Left forelimb (tissue), 1 donor: ENCODE measurements at regions not wholly inside any gene's neighbourhood (a gene's known extent, or its start where the extent isn't known, plus 50 kb on each side); places are given as distances from the start of the nearest gene placed in this dataset.

Experiments used
- DNase-seq: peaks from one replicate; pipeline ENCODE4 v3.0.0-alpha.2; 2018; ENCODE audit warnings: low spot score

DNA sequence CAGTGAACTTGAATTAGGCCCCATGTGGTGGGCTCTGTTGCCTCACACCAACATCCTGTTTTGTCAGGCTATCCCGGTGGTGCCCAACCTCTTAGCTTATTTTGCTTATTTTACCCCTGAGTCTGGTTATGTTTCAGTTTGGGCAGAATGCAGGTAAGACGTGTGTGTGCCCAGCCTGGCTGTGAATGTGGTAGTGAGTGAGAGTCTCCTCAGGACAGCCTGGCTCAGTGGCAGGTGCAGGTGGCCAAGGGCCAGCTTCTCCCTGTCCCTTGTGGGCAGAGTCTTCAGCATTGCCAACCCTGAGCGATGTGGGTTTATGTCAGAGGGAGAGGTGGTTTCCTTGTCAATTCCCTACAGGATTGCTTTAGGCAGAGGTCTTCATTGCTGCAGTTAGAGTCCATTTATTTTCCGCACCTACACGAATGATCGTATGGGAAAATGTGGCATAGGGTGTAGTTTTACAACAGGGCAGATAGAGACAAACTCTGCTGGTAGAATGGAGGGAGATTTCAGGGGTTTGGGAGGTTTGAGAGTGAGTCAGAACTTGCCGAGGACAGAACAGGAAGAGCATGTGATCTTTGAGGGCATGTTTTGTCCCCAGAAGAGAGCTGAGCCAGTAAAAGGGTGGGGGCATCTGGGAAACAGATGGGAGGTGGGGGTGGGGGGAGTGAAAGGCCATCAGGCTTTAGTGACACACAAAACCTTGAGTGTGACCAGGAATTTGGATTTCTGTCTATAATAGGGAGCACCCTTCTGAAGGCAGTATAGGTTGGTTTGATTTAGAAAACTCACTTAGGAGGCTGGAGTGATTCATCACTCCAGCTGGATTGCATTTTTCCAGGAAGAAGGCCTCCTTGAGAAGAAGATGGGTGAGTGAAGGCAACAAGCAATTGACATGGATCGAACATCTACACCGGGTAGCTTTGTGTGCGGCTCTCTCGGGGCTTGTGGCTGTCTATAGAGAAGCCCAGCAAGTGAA is 156.2 kb upstream of the CELF4 start:
- no peak for DNase-seq

DNA sequence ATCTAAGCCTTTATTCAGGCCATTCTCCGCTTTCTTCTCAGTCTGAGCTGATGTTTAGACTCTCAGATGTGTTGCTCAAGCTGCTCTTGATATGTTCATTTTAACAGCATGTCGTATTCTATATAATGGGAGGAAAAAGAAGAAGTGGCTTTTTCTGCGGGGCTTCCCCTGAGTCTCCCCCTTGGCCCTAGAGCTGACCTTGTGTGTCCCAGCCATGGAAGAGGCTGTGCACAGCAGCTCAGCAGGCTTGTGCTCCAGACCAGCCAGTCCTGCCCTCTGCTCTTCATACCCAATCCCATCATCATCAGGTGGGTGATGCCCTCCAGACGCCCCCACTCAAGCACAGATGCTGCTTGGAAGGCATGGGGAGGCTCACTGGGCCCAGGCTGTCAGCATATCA is 155.1 kb upstream of the CELF4 start:
- no peak for DNase-seq

DNA sequence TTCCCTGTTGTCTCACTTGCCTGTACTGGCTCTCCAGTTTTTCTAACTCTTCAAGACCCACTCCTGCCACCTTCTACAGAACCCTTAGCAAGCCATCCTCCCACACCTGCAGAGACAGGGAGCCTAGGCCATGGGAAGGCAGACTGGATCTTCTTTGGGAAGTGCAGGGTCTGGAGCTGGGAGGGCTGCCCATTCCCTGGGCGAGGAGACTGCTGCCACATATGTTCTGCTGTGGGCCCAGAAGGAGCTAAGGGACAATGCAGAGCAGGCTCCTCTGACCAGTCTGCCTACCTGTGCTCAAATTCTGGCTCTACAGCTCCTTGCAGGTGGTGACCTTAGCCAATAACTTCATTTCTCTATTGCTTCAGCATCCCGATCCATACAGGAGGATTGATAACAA is 152.1 kb upstream of the CELF4 start:
- no peak for DNase-seq

DNA sequence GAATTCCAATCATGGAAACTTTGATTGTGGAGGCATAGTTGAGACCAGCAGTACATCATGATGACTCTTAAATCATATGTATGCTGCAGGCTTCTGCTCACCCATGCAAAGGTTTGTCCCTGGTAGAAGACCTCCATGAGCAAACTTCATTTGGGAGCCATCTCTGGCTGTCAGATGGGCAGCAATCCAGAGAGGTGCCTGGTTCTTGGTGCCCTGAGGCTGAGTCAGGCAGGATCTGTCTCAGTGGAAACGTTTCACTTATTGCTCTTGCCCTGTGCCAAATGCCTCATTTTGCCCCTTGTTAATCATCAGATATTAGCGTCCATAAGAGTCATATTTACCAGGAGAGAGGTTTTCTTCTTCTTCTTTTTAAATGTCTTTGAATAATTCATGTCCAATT is 151.5 kb upstream of the CELF4 start:
- no peak for DNase-seq

DNA sequence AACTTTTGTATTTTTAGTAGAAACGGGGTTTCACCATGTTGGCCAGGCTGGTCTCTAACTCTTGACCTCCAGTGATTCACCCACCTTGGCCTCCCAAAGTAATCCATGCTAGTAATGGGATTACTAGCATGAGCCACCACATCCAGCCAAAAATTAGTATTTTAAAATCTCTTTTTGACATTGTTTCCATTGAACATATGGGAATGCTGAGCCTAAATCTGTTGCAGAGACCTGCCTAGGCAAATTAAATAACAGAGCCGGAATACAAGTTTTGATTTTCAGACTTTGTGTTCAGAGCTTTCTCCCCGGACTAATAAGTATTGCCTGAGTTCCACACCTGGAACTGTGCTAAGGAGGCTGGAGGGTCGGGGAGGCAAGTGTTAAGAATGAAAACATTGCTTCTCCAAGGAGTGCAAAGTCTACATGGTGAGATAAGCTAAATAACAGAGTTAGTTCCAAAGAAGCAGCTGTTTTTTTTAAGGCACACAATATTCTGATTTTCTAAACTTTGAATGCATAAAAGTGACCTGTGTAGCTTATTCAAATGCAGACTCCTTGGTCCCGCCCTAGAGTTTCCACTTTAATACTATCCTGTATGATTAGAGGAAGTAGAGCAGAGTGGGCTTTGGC is 150.6 kb upstream of the CELF4 start:
- DNase-seq, result no peak

DNA sequence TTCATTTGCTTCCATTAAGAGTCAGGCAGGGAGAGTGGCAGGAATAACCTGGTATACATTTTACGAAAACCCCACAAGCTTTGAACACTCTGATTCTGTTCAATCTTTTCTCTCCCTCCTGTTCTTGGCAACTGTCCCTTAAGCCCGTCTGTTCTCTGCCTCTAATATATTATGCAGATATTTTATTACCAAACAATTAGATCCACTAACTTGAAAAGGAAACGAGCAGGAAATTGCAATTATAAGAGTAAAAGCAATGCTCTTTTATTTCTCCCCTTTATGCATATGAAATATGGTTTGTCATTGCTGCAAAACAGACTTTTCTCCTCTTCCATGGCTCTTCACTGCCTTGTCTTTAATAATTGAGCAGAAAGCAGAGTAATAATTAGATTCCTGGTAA is 149.1 kb upstream of the CELF4 start:
- DNase-seq, result no peak

DNA sequence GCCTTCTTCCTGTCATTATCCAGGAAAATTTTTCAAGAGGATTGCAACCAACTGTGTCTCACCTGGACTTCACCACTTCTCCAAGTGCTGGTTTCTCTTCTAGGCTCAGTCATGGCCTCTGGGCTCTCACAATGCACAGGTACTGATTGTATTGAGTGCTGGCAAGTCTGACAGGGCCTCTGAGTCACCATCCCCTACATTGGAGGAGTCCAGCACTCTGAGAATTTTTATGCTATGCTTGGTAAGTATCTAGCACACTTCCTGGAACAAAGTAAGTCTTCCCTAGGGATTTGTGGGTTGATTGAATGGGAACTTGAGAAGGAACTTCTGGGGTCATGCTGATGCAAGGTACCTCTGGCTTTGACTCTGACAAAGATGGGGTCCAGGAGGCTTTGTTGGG is 147.2 kb upstream of the CELF4 start:
- DNase-seq, result no peak

DNA sequence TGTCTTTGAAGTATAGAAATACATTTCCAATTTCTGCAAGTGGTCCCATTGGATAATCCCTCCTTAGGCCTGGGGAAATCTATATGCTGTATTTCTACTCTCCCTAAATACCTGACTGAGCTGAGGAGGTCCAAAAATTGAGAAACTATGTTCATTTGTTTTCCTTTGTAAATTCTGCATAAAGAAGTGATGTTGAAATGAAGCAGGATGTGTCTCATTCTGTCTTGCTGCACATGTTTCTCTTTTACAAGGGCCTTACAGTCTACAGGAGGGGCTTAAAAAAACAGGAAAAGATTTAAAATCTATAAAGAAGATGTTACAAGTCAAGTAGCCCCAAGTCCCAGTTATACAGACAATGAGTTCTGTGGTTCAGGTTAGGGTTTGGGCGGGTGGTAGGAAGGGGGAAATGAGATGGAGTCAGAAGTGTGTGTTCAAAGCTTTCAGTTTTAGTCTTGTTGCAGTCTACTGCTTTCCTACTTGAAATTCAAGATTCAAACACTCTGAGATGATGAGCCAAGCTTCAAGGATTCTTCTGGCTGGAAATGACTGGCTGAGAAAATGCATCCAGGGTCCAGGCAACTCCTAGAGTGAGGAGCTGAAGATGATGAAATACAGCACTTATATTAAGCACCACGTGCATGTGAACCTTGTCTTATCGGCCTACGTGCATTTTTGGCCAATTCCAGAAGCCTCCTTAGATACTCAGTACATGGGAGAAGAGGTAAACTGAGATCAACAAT is 146.3 kb upstream of the CELF4 start:
- no peak for DNase-seq

DNA sequence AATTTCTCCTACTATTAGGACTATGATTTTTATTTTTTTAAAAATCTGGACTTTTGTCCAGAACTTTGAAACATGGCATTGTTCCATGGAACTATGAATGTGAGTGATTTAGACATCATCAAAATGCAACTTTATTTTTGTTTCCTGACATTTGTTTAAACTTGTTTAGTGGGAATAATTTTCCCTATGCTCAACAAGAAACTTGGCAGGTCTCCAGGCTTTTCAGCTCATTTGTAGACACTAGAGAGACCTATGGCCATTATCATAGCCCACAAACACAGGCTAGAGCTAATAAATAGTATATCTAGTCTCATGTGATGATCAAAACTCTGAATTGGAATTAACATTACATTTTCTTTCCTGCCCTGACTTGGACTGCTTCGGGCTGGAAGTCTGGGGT is 145.1 kb upstream of the CELF4 start:
- DNase-seq, result no peak

DNA sequence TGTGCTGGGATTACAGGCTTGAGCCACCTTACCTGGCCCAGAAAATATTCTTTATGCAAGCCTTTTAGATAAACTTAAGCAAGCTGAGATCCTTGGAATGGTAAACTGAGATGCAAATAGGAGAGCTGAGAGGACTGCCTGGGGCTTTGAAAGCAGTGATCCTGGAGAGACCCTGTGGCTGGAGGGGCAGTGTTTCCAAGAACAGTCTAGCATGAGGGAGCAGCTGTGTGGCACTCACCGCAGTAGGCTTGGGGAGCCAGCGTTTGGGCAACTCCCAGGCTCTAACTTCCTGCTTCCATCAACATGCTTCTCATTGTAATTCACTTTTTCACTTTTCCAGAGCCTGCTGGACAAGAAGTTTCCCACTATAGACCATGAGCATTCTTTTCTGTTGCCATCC is 144.1 kb upstream of the CELF4 start:
- no peak for DNase-seq

DNA sequence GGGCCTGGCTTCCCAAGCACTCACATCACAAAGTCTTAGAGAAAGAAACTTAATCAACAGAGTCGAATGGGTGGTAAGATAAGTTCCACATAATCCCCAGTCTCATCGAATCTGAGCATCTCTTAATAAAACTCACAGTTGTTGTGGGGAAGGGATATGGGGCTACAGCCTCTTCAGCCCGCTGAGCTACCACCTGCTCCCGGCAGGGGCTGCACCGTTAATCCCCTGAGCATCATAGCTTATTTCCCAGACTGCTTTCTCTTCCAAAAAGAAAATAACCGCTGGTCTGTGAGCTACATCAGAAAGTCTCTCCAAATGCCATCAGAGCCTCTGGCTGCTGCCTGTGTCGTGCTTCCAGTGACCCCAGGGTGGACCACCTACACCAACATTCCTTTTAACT is 139.4 kb upstream of the CELF4 start:
- no peak for DNase-seq

DNA sequence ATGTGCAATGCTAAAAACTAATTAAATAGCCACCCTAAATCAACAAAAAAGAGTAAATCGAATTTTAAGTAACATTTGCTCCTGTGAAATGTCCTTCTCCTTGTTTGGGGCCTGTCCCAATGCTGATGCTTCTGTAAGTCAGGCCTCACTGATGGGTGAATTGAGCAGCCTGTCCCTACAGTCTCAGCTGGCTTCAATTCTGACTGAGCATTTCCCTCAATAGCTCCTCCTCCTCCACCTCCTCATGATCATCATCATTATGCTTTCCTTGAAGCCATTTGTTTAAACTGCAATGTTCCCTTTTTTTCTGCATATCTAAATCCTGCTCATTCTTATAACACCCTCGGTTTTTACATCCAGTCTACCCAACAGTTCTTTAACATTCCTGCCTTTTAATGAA is 137.2 kb upstream of the CELF4 start:
- no peak for DNase-seq

DNA sequence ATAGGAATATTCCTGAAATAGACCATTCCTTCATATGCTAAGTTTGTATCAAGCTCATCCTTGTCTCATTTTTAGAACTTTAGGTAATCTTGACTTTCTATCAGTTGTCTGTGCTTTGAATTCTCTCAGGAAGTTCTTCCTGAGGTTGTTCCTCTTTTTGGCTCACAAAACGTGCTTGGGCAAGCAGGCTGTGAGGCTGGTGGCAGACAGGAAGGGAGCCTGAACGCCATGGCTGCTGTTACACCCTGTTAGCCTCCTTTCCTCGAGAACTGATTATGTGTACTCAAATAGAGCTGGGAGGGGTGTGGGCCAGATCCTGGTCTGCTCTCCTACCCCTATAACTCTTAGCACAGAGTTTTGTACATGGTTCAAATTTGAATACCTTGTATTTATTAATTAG is 136.4 kb upstream of the CELF4 start:
- DNase-seq, result no peak

DNA sequence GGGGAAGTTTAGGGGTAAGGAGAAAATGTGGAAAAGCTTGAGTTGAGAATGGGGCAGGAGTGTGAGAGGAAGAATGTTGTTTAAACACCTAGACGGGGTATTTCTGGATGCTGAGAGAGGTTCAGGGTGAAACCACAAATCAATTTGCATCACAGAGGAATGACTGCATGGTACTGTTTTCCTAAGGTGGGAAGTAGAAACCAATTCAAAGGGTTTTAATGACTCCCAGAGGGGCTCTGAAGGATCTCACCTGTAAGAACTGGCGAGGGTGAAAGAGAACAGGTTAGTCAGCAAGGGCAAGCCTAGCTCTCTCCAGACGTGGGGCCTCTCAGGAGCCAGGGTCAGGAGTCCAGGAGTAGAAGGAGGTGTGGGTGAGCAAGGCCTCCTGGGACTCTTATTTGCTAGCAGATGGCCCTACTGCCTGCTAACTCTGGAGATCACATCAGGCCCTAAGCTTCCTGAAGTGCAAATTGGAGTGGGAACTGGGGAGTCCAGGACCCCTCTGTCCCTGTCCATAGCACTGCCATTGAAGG is 133.0 kb upstream of the CELF4 start:
- no peak for DNase-seq

DNA sequence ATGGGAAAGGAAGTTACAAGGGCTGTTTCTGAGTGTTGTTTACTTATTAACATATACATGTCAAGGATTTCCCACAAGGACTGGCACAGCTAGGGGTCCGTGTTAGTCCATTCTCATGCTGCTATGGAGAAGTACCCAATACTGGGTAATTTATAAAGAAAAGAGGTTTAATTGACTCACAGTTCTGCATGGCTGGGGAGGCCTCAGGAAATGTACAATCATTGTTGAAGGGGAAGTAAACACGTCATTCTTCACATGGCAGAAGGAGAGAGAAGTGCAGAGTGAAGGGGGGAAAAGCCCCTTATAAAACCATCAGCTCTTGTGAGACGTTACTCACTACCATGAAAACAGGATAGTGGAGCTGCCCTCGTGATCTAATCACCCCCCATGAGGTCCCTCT is 128.9 kb upstream of the CELF4 start:
- DNase-seq, result no peak

DNA sequence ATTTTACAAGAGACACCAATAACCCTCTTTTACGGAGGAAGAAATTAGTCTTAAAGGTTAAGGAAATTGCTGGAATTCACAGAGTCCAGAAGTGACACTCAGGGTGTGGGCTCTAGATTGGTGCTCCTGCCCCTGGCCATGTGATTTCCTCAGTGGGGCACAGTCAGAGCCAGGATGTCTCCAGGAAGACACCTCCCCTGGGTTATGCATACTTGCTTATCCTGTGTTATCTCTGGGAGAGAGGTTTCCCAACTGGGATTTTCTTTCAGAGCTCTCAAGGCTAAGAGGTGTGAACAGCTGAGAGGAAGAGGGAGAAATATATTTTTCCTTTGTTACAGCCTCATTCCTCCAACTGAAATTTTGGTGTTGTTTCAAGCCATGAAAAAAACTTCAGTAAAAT is 125.6 kb upstream of the CELF4 start:
- DNase-seq, result no peak

DNA sequence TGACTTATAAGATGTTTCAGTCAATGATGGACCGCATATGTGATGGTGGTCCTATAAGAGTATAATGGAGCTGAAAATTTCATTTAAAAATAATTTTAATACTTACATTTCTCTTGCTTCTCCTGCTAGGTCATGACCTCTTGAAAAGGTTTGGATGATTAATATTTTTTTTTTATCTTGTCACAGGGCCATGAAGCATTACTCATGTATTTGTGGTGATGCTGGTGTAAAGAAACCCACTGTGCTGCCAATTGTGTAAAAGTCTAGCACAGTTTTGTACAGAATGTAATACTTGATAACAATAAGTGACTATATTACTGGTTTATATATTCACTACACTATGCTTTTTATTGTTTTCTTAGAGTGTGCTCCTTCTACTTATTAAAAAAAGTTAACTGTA is 124.2 kb upstream of the CELF4 start:
- DNase-seq, result no peak

DNA sequence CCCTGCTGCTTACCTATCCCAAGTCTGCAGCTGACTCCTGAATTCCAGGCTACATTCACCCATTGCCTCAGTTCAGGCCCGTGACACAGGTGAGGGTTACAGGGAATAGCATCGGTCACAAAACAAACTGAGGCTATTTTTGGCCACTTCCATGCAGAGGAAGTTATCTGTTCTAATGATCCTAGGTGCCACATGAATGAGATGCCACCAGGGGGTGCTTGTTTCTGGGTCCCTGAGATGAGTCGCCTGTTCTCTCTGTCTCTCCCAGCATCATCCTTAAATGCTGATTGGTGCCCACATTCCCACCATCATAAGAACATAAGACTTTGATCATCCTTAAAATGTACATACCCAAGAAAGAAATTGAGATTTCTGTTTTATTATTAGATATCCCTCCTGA is 119.0 kb upstream of the CELF4 start:
- DNase-seq, result no peak

DNA sequence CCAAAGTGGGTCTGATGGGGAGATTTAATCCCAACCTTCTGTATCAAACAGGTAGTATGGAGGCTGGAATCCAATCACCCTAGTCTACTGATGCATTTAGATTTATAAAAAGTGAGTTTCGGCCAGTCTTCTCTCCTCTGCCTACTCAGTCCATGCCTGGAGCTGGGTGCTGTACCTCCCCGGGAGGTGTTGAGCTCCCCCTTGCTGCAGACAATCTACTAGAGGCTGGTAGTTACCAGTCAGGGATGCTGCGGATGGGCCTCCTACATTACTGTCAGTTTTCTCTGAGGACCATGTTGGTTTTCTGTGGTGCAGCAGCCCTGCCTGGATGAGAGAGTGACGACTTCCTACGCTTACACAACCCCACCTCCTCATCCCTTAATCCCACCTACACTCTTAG is 118.6 kb upstream of the CELF4 start:
- DNase-seq, result no peak

DNA sequence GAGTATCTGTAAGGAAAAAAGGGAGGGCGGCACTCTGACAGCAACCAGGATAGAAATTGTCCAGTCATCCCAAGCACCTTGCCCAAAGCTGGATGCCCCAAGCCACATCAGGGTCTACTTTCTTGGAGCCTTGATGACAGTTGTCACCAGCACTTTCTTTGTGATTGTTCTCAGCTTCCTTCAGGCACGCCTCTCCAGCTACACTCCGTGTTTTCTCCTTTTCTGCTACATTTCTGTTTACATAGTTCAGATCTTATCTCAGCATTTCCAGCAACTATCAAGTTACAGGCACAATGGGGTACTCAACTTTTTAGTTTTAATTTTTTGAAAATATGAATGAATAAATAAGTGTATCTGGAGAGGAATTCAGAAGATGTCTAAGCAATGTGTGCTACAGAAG is 115.3 kb upstream of the CELF4 start:
- no peak for DNase-seq

DNA sequence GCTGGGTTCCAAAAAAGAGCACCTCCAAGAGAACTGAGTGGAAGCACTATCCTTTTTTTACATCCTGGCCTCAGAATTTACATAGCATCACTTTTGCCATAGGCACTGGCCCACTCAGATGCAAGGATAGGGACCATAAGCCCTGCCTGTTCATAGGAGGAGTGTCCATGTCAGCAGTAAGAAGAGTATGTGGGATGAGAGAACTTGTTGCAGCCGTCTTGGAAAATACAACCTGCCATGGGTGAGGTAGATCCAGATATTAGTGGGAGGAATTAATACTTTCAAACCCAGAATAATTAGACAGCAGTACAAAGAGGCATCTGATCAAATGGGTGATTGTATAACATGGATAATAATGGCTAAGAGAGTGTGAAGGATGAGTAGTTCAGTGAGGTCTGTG is 110.7 kb upstream of the CELF4 start:
- no peak for DNase-seq

DNA sequence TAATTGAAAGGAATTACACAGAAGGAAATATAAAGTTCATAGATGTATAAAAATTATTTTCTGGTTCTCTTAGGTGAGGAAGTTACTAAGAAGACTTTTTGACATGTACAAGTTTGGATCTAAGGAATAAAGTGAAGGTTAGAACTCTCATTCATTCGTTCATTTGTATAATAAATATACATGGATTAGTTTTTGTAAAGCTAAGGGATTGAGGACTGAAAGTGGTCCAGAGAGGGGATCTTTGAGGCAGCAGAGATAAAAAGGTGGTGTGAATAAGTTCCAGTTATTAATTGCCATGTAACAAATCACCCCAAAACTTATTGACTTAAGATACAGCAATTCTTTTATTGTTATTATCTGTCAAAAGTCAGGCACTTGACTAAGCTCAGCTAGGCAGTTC is 110.1 kb upstream of the CELF4 start:
- DNase-seq, result no peak

DNA sequence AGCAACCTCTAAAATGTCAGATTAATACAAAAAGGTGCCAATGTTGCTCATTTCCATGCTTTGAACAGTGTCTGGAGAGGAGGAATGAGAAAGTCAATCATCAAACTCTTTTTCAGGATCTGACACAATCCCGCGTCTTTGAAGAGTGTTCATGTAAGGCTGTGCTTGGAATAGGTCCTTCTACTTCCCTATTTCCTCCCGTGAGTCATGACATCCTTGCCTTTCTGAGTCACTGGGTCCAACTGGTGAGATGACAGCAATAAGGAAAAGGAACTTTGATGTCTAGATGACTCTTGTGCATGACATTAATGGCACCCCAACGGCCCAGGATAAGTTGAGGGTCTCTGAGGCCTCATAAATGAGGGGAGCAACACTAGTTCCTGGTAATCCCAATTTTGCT is 109.0 kb upstream of the CELF4 start:
- DNase-seq, result no peak
